GM12878 (cell line): ENCODE measurements at regions not wholly inside any gene's neighbourhood (a gene's known extent, or its start where the extent isn't known, plus 50 kb on each side); places are given as distances from the start of the nearest gene placed in this dataset.
A peak's percentile ranks its signal among the peaks of the same experiment; 100 is the strongest.

ENCODE experiments used
- ATAC-seq: fragments of 200-7000 bp; cut with Tn5 transposase; 3 replicates; pipeline ENCODE4 v1.9.1; 2020; ENCODE audit warnings: mild to moderate bottlenecking, moderate library complexity
- BruUV-seq: library from RNA; stranded (reverse); fragments of 400-500 nt; replicated peaks from 2 replicates; lab custom pipeline; 2021; lab: Mats Ljungman, UMichigan
- CTCF ChIA-PET: fragments of 300-600 bp; sonication (Branson Sonifier 250); formaldehyde crosslinking; extraction: SDS; loops from one replicate; lab custom pipeline; 2021; ENCODE audit warnings: inconsistent platforms; lab: Yijun Ruan, JAX
- POLR2A ChIA-PET: fragments of 350-600 bp; formaldehyde crosslinking; extraction: SDS; loops from one replicate; lab custom pipeline; 2021; ENCODE audit warnings: inconsistent platforms; lab: Charles Lee
- RAD21 ChIA-PET: fragments of 300-600 bp; sonication (Branson Sonifier 250); formaldehyde crosslinking; loops from one replicate; lab custom pipeline; 2023; ENCODE audit warnings: antibody characterized with exemption; ENCODE audit not compliant: unreplicated experiment; lab: Charles Lee
- SMC1A ChIA-PET: fragments of 300-600 bp; sonication (Branson Sonifier 250); formaldehyde crosslinking; loops from one replicate; lab custom pipeline; 2023; ENCODE audit not compliant: unreplicated experiment, uncharacterized antibody; lab: Charles Lee
- DNase-seq: peaks from one replicate; pipeline ENCODE4 v3.0.0-alpha.2; 2011; ENCODE audit warnings: low read depth, low spot score
- FAIRE-seq: peaks from 3 replicates; lab custom pipeline; 2011; peaks lifted over from hg19 to GRCh38; lab: Jason Lieb, UNC
- H2AFZ ChIP-seq: 2 replicates; pipeline ENCODE4 v1.6.0; 2011; ENCODE audit warnings: low read depth, low read length, control low read depth; ENCODE audit not compliant: control insufficient read depth
- H3K27ac ChIP-seq: 2 replicates; pipeline ENCODE4 v1.5.1; 2011; ENCODE audit warnings: control low read depth; ENCODE audit not compliant: control insufficient read depth, insufficient read depth
- H3K27me3 ChIP-seq, 2 experiments: replicated peaks in 1 of 2; 2 replicates each; pipeline versions ENCODE4 v1.6.0 to v1.6.1; 2011; ENCODE audit warnings: low read length in 1 of 2; ENCODE audit not compliant: control insufficient read depth in 2 of 2, insufficient read depth in 2 of 2
- H3K36me3 ChIP-seq, 2 experiments: 2 replicates each; pipeline ENCODE4 v1.5.1; 2011; ENCODE audit warnings: low read length in 1 of 2; ENCODE audit not compliant: control insufficient read depth in 2 of 2, insufficient read depth in 2 of 2
- H3K4me1 ChIP-seq: 2 replicates; pipeline ENCODE4 v1.6.1; 2011; ENCODE audit warnings: mild to moderate bottlenecking, low read length, moderate library complexity, mixed read lengths; ENCODE audit not compliant: control insufficient read depth, insufficient read depth
- H3K4me2 ChIP-seq: 2 replicates; pipeline ENCODE4 v1.6.0; 2011; ENCODE audit warnings: control low read depth; ENCODE audit not compliant: control insufficient read depth, insufficient read depth
- H3K4me3 ChIP-seq: fragments of 200-600 bp; sonication (generic); 2 replicates; pipeline ENCODE4 v1.5.1; 2016
- H3K79me2 ChIP-seq: 2 replicates; pipeline ENCODE4 v1.6.0; 2011; ENCODE audit warnings: low read length; ENCODE audit not compliant: control insufficient read depth, insufficient read depth
- H3K9ac ChIP-seq: 2 replicates; pipeline ENCODE4 v1.8.0; 2011; ENCODE audit warnings: low read length, control low read depth, mixed read lengths; ENCODE audit not compliant: control insufficient read depth, insufficient read depth
- H3K9me3 ChIP-seq: replicated peaks from 3 replicates; pipeline ENCODE4 v1.5.1; 2011; ENCODE audit warnings: mild to moderate bottlenecking, low read length; ENCODE audit not compliant: control insufficient read depth, insufficient read depth
- H4K20me1 ChIP-seq: 2 replicates; pipeline ENCODE4 v1.6.0; 2011; ENCODE audit not compliant: control insufficient read depth, insufficient read depth
- E2F8 ChIP-seq: fragments of 450-650 bp; IDR thresholded peaks from 2 replicates; pipeline ENCODE4 v1.6.1; 2018; ENCODE audit warnings: mild to moderate bottlenecking, low read depth, moderate library complexity; ENCODE audit not compliant: partially characterized antibody
- JUNB ChIP-seq: IDR thresholded peaks from 2 replicates; pipeline ENCODE4 v1.6.1; 2016; ENCODE audit warnings: antibody characterized with exemption, mild to moderate bottlenecking
- PKNOX1 ChIP-seq: fragments of 450-650 bp; IDR thresholded peaks from 2 replicates; pipeline ENCODE4 v1.6.1; 2016; ENCODE audit warnings: mild to moderate bottlenecking
- SPI1 ChIP-seq: IDR thresholded peaks from 2 replicates; pipeline ENCODE4 v1.6.1; 2011; ENCODE audit warnings: low read depth, mild to moderate bottlenecking, low read length, moderate library complexity, borderline replicate concordance; ENCODE audit not compliant: insufficient read depth
- WGBS: methylation state at CpG from one replicate; pipeline ENCODE4 v1.1.6; 2016; ENCODE audit warnings: low lambda C conversion rate; ENCODE audit not compliant: insufficient replicate concordance, insufficient coverage; ENCODE audit errors: missing lambda C conversion rate; 5-methylcytosine and 5-hydroxymethylcytosine counted together
- in situ Hi-C: fragments of 300-500 bp; cut with MboI; formaldehyde crosslinking; loops from 9 replicates; pipeline ENCODE4 v1.14.3; 2018; ENCODE audit warnings: mixed read lengths
- intact Hi-C: fragments of 100-400 bp; cut with micrococcal nuclease; formaldehyde crosslinking; loops from one replicate; pipeline ENCODE4 v1.14.2; 2022; ENCODE audit not compliant: unreplicated experiment

- SMC1A ChIA-PET, result no interaction called here
- no TSS peak for BruUV-seq
- no peak overlapping the region for H3K4me2 ChIP-seq
- H2AFZ ChIP-seq, result no peak overlapping the region
- TF ChIP-seq SPI1 (peak; percentile 70; the same call in 1 of the 2 replicates), PKNOX1 (no peak), E2F8 (no peak), JUNB (no peak)
- peak; percentile 23; the same call in 1 of the 3 replicates for ATAC-seq
- in situ Hi-C loops, result no loop called here
- RAD21 ChIA-PET, result no interaction called here
- no peaks in the 10 kb centered on the region for H4K20me1 ChIP-seq
- H3K9me3 ChIP-seq, result no peaks in the 10 kb centered on the region
- H3K79me2 ChIP-seq, result no peaks in the 10 kb centered on the region
- no peak overlapping the region for H3K9ac ChIP-seq
- 44% methylated on average over 6 of the region's 6 CpGs for WGBS
- no peak for DNase-seq
- H3K36me3 ChIP-seq, result no peaks in the 10 kb centered on the region
- H3K4me3 ChIP-seq, result no peak overlapping the region
- CTCF ChIA-PET, result no interaction called here
- POLR2A ChIA-PET, result no interaction called here
- intact Hi-C loops, result no loop called here
- no peak overlapping the region for H3K27ac ChIP-seq
- peak; percentile 31 for FAIRE-seq
- H3K27me3 ChIP-seq, result no peaks in the 10 kb centered on the region
- H3K4me1 ChIP-seq, result no peaks in the 10 kb centered on the region
Measured at GRCh38 chr11:42013656-42014201, 554.3 kb upstream of the LRRC4C start.
